ENCODE measurements at regions not wholly inside any gene's neighbourhood (a gene's known extent, or its start where the extent isn't known, plus 50 kb on each side); places are given as distances from the start of the nearest gene placed in this dataset.
A peak's percentile ranks its signal among the peaks of the same experiment; 100 is the strongest.
"Not testable (repeated sequence)": the region's sequence is repeated elsewhere in the genome, so short reads cannot be mapped to it uniquely, and the experiment has no call there.

DNA sequence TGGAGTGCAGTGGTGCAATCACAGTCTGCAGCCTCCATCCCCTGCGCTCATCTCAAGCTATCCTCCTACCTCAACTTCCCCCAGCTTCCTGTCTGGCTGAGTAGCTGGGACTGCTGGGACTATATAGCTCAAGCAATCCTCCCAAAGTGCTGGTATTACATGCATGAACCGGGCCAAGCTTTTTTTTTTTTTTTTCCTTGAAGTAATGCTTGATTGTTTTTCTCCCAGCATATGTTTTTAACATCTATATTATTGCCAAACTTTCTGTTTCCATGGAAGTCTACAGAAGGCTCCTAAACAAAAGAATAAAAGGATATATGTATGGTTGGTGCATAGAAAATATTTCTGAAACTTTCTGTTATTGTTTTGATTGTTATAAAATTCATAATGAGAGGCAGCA, 853.6 kb downstream of the KCNA4 start:
- DNase-seq (ENCODE audit: low read depth) = no peak

DNA sequence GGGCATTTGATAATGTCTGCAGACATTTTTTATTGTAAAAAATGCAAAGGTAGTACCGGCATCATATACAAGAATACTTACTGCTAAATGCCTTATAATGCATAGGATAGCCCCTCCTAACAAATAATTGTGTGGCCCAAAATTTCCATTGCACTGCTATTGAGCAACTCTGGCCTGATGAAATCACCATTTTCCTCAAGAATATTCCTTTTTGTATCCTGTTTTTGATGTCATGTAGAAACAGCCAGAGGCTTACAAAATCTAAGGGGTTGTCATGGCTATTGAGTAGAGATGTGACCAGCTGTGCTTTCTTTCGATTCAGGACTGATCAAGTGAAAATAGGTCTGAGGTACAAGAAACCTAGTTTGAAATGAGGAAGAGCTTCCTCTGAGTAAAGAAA, 854.3 kb downstream of the KCNA4 start:
- DNase-seq (ENCODE audit: low read depth) = no peak

GRCh38 chr11:29161191-29161590, 855.6 kb downstream of the KCNA4 start:
- peak; percentile 68 for DNase-seq (ENCODE audit: low read depth)

DNA sequence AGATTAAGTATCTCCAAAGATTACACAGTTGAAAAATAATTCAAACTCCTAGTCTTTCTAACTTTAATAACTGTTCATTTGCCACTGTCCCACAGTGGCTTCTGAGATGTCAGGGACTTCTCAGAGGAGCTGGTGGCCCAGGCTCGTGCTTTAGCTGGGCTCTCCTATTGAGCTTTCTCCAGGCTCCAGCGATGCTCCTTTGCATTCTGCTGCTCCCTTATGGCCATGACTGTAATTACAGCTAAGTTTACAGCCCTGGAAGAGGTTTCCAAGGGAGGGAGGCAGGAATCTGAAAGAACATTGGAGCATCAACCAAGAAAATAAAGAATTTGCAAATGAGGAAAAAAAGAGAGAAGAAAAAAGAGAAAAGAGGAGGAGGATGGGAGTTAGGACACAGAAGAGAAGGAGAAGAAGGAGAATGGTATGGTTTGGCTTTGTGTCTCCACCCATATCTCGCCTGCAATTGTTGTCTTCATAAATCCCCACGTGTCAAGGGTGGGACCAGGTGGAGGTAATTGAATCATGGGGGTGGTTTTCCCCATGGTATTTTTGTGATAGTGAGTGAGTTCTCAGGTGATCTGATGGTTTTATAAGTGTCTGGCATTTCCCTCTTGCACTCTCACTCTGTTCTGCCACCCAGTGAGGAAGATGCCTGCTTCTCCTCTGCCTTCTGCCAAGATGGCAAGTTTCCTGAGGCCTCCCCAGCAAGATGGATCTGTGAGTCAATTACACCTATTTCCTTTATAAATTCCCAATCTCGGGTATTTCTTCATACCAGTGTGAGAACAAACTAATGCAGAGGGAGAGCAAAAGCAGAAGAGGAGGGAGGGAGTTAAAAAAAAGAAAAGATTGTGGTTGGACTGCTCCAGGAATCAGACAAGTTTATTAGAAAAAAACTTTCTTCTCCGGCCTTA, 857.0 kb downstream of the KCNA4 start:
- DNase-seq (ENCODE audit: low read depth) = peak; percentile 82

DNA sequence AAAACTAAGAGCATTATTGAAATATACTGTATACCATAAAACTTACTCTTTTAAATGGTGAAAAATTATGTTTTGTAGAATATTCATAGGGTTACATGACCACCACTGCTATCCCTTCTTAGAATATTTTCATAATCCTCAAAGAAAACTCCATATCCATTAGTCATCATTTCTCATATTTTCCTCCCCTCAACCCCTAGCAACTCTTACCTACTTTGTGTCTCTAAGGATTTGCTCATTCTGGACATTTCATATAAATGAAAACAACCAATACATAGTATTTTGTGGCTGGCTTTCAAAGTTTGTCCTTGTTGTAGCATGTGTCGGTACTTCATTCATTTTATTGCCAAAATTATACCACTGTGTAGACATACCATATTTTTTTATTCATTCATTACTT, 863.8 kb downstream of the KCNA4 start:
- no peak for DNase-seq (ENCODE audit: low read depth)

GRCh38 chr11:29142573-29142972, 874.3 kb downstream of the KCNA4 start:
- DNase-seq (ENCODE audit: low read depth) = not testable (repeated sequence)

- peak; percentile 60 for DNase-seq (ENCODE audit: low read depth)
These were observed 881.3 kb downstream of the KCNA4 start for GRCh38 chr11:29135504-29135903.

DNA sequence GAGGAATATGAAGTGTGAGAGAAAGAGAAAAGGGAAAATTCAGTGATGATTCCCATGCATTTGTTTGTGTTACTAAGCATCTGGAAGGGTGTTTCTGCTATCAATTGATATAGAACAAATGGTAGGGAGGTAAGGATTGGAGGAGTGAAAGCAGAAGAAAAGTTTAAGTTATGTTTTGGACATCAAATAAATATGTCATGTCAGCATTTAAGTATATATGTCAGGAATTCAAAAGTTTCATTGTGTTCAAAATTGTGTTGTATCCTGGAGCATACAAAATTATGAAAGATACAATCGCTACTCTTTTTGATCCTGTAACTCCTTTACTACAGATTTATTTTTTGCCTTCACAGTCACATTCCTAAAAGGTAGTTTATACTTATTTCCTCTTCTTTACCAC, 885.8 kb downstream of the KCNA4 start:
- no peak for DNase-seq (ENCODE audit: low read depth)

GRCh38 chr11:29129844-29130243, 887.0 kb downstream of the KCNA4 start:
- peak; percentile 48 for DNase-seq (ENCODE audit: low read depth)

DNA sequence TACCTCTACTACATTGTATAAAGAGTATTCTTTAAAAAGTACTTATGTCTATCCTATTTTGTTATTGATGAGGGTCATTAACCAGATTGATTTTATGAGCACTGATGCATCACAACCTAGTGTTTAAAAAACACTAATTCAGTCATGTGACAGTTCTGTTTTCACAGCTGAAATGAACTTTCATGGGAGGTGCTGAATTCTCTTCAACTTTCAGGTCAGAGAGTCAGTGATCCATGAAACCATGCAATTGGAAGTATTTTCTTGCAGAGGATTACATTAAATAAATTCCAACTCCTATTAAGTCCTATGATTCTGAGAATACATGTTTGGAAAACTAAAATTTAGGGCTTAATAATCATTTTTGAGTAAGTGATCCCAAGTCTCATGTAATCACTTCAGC, 889.4 kb downstream of the KCNA4 start:
- no peak for DNase-seq (ENCODE audit: low read depth)

GRCh38 chr11:29125606-29126005, 891.2 kb downstream of the KCNA4 start:
- peak; percentile 26 for DNase-seq (ENCODE audit: low read depth)

- peak; percentile 37 for DNase-seq (ENCODE audit: low read depth)
These were observed 892.4 kb downstream of the KCNA4 start for GRCh38 chr11:29124470-29124869.

GRCh38 chr11:29119707-29120618, 896.9 kb downstream of the KCNA4 start:
- DNase-seq (ENCODE audit: low read depth) = peak; percentile 94

GRCh38 chr11:29119116-29119515, 897.7 kb downstream of the KCNA4 start:
- peak; percentile 63 for DNase-seq (ENCODE audit: low read depth)

- no peak for DNase-seq (ENCODE audit: low read depth)
These were observed 915.9 kb downstream of the KCNA4 start for GRCh38 chr11:29100967-29101366.

- no peak for DNase-seq (ENCODE audit: low read depth)
These were observed 921.0 kb downstream of the KCNA4 start for GRCh38 chr11:29095821-29096220.

- peak; percentile 57 for DNase-seq (ENCODE audit: low read depth)
These were observed 923.3 kb downstream of the KCNA4 start for GRCh38 chr11:29093416-29094120.

DNA sequence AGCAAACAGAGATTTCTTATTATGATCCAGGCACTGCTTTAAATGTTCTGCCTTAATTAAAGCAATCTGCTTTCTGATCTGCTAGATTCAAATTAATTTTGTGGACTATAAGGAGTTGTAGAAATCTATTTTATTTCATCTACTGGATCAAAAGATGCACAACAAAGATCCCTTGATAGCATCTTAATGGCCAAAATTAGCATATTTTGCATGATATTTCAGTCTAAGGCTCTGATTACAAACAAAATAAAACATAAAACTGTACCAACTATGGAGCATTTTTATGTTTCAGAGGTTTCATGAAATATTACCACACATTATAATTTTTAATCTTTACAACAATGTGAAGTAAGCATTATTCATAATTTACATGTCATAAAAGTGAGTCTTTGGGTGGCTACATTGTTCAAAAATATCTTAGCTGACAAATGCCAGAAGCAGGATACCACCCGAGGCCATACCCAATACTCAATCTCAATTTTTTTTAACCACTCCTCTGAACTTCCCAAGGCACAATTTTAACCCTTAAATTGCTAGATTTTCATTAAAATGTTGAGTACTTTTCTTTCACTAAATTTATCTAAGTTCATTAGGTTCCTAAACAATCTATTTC, 929.5 kb downstream of the KCNA4 start:
- no peak for DNase-seq (ENCODE audit: low read depth)

GRCh38 chr11:29075726-29076125, 941.1 kb downstream of the KCNA4 start:
- DNase-seq (ENCODE audit: low read depth) = no peak

DNA sequence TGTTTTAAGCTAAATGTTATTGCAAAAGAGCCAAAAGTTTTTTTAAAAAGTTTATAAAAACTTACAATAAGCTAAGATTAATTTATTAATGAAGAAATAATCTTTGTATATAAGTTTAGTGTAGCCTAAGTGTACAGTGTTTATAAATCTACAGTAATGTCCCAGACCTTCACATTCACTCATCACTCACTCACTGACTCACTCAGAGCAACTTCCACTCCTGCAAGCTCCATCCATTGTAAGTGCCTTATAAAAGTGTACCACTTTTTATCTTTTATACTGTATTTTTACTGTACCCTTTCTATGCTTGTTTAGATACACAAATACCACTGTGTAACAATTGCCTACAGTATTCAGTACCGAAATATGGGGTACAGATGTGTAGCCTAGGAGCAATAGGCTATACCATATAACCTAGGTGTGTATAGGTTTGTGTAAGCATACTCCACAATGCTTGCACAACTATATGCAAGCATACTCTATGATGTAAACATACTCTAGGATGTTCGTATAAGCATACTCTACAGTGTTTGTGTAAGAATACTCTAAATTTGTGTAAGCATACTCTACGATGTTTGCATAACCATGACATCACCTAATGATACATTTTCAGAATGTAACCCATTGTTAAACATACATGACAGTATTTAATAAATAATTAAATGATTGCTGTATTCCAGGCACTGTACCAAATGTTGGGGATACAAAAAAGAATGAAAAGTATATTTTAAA, 953.0 kb downstream of the KCNA4 start:
- peak; percentile 3 for DNase-seq (ENCODE audit: low read depth)

GRCh38 chr11:29061452-29061851, 953.3 kb downstream of the METTL15 start:
- DNase-seq (ENCODE audit: low read depth) = no peak
